ENCODE measurements at regions not wholly inside any gene's neighbourhood (a gene's known extent, or its start where the extent isn't known, plus 50 kb on each side); places are given as distances from the start of the nearest gene placed in this dataset.

DNA sequence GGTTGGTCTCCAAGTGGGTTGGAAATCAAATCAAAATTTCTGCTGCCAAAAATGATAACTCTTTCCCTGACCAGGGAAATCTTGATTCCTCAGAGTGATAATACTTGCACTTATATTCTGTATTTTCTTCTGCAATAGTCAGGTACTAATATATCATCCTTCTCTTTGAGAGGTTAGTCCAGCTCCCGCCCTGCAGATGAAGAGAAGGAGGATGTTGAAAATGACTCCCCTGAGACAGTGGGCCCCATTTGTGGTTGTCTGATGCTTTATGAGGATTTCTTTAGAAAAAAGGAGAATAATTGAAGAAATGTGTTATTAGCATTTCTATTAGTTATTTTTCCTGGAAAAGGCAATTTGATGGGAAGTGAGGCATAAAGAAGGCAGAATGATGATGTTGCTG is 213.0 kb downstream of the SEC23IP start:
- TF ChIP-seq POLR2A (IDR thresholded peaks at IDR 0.05) = no peak
- TF ChIP-seq, protein P1, sequence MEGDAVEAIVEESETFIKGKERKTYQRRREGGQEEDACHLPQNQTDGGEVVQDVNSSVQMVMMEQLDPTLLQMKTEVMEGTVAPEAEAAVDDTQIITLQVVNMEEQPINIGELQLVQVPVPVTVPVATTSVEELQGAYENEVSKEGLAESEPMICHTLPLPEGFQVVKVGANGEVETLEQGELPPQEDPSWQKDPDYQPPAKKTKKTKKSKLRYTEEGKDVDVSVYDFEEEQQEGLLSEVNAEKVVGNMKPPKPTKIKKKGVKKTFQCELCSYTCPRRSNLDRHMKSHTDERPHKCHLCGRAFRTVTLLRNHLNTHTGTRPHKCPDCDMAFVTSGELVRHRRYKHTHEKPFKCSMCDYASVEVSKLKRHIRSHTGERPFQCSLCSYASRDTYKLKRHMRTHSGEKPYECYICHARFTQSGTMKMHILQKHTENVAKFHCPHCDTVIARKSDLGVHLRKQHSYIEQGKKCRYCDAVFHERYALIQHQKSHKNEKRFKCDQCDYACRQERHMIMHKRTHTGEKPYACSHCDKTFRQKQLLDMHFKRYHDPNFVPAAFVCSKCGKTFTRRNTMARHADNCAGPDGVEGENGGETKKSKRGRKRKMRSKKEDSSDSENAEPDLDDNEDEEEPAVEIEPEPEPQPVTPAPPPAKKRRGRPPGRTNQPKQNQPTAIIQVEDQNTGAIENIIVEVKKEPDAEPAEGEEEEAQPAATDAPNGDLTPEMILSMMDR (IDR thresholded peaks at IDR 0.05) = no peak

Data from tibial nerve (tissue), 3 donors.